ENCODE measurements at regions not wholly inside any gene's neighbourhood (a gene's known extent, or its start where the extent isn't known, plus 50 kb on each side); places are given as distances from the start of the nearest gene placed in this dataset.

- DNase-seq = no peak
Measured at GRCh38 chr18:78739882-78740677, 239.5 kb upstream of the SALL3 start.

GRCh38 chr18:78740876-78741275 lies 238.7 kb upstream of the SALL3 start:
- no peak for DNase-seq

- no peak for DNase-seq
Measured at GRCh38 chr18:78741381-78742217, 238.0 kb upstream of the SALL3 start.

DNA sequence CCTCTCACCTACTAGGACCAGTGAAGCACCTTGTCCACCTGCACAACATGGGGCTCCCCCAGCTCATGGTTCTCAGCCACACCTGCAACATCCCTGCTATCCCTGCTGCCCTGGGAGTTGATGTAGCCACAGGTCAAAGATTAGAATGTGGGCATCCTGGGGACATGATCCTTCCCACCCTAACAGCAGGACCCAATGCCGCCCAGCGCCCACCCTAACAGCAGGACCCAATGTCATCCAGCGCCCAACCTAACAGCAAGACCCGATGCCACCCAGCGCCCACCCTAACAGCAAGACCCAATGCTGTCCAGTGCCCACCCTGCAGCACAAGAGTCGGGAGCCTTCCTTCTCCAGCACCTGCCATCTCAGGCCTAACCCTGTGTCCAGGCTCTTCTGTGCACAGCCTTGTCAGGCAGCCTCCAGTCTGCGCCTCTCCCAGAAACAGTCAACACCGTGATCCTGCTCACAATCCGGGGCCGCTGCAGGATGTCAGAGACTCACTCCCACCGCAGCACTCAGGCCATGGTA lies 237.3 kb upstream of the SALL3 start:
- no peak for DNase-seq

GRCh38 chr18:78743078-78743477 lies 236.5 kb upstream of the SALL3 start:
- no peak for DNase-seq

DNA sequence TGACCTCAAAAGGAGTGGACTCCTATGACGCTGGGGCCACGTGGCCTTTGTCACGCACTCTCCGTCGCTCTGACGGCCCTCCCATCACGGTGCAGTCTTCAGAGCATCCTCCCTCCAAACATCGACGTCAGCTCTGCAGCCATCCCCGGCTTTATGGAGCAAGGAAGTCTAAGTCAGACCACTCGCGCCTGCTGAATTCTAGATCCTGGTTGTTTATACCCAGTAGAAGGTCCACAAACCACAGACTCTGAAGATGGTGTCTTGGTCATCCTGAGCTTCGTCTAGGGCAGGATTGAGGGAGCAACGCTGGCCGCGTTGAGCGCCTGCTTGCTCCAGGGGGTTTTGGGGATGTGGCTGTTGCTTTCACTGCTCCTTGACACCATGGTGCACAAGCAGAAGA lies 228.0 kb upstream of the SALL3 start:
- DNase-seq = no peak

DNA sequence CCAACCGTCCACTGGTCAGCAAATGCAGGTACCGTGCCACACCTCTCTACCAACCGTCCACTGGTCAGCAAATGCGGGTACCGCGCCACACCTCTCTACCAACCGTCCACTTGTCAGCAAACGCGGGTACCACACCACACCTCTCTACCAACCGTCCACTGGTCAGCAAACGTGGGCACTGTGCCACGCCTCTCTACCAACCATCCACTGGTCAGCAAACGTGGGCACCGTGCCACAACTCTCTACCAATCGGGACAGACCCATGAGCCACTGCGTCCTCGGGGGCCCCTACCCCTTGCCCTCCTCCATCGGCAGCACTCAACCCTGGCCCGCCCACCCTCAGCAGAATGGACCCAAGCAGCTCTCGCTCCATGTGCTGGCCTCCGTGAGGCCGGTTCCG lies 226.4 kb upstream of the SALL3 start:
- DNase-seq = no peak

GRCh38 chr18:78754311-78755043 lies 225.1 kb upstream of the SALL3 start:
- DNase-seq = no peak

GRCh38 chr18:78757014-78757413 lies 222.6 kb upstream of the SALL3 start:
- no peak for DNase-seq

DNA sequence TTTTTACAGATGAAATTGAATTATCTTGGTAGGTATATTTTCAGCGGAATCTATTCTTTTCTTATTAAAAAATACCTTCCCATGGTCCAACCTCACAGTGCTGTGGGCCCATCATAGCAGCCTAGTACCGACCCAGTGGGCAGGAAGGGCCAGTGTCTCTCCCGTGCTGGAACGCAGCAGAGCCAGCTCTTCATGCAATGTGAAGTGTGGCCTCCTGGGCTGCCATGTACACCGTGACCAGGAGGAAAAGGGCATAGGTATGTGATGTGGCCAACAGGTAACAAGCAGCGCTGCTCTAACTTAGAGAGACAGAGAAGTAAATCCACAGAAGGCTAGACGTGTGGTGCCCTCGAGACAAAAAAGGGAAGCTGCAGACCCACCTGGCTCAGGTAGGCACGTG lies 221.1 kb upstream of the SALL3 start:
- DNase-seq = no peak

DNA sequence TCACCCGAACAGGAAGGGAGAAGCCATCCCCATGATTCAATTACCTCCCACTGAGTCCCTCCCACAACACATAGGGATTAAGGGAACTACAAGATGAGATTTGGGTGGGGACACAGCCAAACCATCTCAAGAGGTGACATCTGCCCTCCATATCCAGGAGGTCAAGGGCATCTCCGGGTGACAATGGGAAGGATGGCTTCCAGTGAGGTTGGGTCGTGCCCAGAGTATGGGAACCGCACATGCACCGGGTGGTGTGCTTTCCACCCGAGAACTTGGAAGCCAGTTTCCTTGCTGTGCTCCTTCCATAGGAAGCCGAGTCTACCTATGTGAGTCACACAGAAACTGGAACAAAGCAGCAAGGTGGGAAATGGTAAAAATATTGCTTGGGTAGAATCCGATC lies 216.9 kb upstream of the SALL3 start:
- no peak for DNase-seq

DNA sequence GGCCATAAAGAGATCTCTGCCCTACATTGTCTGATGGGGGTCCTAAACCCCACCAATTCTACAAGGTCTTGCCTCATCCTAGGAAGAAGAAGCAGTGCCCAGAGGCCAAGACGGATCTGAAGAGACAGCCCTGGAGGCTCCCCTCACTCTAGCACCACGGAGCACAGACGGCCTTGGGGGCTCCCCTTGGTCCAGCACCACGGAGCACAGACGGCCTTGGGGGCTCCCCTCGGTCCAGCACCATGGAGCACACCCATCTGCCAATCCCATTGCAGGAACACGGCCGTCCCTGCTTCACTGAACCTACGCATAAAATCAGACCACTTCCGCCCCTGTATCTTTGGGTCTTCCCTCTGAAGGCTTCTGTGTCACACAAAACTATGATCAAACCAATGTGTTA lies 215.1 kb upstream of the SALL3 start:
- DNase-seq = no peak

- DNase-seq = no peak
Measured at GRCh38 chr18:78765142-78765541, 214.5 kb upstream of the SALL3 start.

- DNase-seq = no peak
Measured at GRCh38 chr18:78765637-78766281, 213.9 kb upstream of the SALL3 start.

GRCh38 chr18:78766651-78767533 lies 212.7 kb upstream of the SALL3 start:
- no peak for DNase-seq

GRCh38 chr18:78767648-78768071 lies 212.0 kb upstream of the SALL3 start:
- DNase-seq = no peak

GRCh38 chr18:78768221-78768620 lies 211.4 kb upstream of the SALL3 start:
- no peak for DNase-seq

DNA sequence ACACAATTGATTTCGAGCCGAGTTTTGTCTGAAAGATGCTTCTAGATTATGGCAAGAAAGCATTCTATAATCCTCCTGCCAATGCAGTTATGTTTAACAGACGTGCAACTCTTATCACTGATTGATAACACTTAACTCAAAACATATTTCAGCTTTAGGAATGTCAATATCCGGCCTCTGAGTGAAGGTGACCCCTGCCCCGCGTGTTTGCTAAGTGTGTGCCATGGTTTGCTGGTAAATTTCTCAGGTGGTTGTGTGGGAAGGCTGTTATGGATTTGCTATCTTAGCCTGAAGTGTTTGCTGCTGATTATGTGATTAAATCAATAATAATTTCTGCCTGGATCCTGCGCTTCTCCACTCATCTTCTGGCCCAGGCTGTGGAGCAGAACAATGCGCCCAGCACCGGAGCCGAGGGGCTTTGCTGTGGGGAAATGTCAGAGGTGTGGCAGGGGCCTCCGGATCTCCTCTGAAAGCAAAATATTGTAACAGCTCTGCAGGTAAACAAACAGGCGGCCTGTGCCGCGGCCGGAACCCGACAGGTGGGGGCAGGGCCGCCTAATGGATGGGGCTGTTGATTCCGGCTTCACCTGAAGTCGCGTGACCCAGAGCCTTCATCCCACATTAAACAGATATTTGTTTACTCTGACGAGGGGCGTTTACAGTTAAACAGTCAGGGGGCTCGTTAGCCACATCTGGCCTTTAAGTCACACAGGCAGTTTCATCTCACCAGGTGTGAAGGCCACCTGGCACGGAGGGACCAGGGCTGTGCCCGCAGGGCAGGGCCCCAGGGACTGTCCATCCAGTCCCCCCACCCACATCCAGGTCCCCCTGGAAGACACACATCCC lies 210.7 kb upstream of the SALL3 start:
- no peak for DNase-seq

DNA sequence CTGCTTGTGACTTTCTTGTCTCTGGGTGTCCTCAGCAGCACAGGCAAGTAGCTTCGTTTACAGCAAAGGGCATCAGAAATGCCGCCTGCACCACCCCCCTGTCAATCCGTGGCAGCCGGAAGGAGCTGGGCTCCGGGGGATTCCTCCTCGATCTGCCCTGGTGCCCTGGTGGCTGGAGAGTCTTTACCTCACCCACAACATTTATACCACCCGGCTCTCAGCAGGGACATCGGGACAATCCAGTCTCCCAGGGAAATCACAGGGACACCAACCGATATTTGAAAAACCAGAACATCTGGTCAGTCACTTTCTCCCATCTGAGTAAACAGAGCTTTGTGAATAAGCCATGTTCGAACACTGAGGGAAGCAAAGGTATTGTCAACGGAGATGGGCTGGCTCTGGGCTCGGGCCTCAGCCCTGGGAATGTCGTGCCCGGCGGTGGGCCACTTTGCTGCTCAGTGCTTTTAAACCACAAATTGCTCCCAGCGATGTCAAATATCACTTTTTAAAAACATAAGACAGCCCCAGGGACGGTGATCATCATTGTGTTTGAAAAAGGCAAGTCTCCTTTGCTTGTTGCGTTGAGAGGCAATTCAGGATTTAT lies 210.0 kb upstream of the SALL3 start:
- DNase-seq = no peak

- no peak for DNase-seq
Measured at GRCh38 chr18:78770139-78770822, 209.3 kb upstream of the SALL3 start.
